ENCODE measurements at regions not wholly inside any gene's neighbourhood (a gene's known extent, or its start where the extent isn't known, plus 50 kb on each side); places are given as distances from the start of the nearest gene placed in this dataset.
A peak's percentile ranks its signal among the peaks of the same experiment; 100 is the strongest.

- TF ChIP-seq, protein P1, sequence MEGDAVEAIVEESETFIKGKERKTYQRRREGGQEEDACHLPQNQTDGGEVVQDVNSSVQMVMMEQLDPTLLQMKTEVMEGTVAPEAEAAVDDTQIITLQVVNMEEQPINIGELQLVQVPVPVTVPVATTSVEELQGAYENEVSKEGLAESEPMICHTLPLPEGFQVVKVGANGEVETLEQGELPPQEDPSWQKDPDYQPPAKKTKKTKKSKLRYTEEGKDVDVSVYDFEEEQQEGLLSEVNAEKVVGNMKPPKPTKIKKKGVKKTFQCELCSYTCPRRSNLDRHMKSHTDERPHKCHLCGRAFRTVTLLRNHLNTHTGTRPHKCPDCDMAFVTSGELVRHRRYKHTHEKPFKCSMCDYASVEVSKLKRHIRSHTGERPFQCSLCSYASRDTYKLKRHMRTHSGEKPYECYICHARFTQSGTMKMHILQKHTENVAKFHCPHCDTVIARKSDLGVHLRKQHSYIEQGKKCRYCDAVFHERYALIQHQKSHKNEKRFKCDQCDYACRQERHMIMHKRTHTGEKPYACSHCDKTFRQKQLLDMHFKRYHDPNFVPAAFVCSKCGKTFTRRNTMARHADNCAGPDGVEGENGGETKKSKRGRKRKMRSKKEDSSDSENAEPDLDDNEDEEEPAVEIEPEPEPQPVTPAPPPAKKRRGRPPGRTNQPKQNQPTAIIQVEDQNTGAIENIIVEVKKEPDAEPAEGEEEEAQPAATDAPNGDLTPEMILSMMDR (IDR thresholded peaks at IDR 0.05; ENCODE audit: unreplicated experiment), result no peak
- Mint-ChIP-seq H3K36me3 (ENCODE audit: insufficient read depth) (no peaks in the 10 kb centered on the region), H3K4me3 (ENCODE audit: low read depth) (no peak overlapping the region), H3K9me3 (ENCODE audit: low read depth) (peaks cover 26% of the 10 kb centered on the region), H3K27me3 (peaks cover 8% of the 10 kb centered on the region), H3K27ac (no peak overlapping the region), H3K4me1 (ENCODE audit: low read depth) (peaks cover 2% of the 10 kb centered on the region)
- no peak for DNase-seq (ENCODE audit: low spot score, unreplicated experiment)
Measured at GRCh38 chr3:53974324-53974723, 82.7 kb upstream of the SELENOK start.

DNA sequence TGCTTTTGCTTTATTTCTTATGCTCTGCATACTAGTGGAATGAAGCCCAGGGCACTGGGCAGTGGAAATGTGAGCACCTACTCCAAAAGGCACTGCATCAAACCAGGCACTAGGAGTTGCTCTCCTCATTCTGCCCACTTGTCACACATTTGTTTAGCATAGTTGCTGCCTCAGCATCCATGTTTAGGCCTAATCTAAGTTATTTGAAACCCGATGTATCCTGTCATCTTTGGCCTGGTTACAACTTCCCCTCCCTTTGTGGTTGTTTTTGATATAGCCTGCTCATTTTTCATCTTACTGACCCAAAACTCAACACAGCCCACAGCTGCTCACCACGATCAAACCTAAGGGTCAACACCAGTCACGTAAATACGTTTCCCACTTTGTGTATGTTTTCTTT, 82.2 kb upstream of the SELENOK start:
- TF ChIP-seq, protein P1 (IDR thresholded peaks at IDR 0.05; ENCODE audit: unreplicated experiment), result no peak
- Mint-ChIP-seq H3K36me3 (ENCODE audit: insufficient read depth) (no peaks in the 10 kb centered on the region), H3K4me1 (ENCODE audit: low read depth) (peaks cover 2% of the 10 kb centered on the region), H3K27me3 (peaks cover 8% of the 10 kb centered on the region), H3K9me3 (ENCODE audit: low read depth) (peaks cover 26% of the 10 kb centered on the region), H3K4me3 (ENCODE audit: low read depth) (no peak overlapping the region), H3K27ac (no peak overlapping the region)
- no peak for DNase-seq (ENCODE audit: low spot score, unreplicated experiment)

DNA sequence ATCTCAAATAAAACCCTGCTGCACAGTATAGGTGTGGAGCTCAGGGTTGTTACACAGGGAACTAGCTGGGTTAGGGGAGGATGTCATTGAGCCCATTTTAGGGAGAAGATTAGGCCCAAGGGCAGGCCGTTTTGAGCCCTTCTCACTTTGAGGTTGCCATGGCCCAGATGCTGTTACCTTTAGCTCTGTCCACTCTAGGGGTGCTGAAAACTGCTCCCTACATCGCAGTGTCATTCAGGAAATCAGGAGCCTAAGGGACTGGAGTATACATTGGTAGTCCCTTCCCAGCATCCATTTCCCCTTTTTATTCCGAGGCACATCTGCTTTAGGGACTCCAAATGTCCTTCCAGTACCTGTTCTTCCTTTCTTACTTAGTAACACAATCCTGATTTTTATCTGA, 79.0 kb upstream of the SELENOK start:
- H3K4me3 Mint-ChIP-seq (ENCODE audit: low read depth), result no peak overlapping the region
- H3K36me3 Mint-ChIP-seq (ENCODE audit: insufficient read depth), result no peaks in the 10 kb centered on the region
- DNase-seq (ENCODE audit: low spot score, unreplicated experiment), result peak; percentile 20
- peaks cover 2% of the 10 kb centered on the region for H3K27me3 Mint-ChIP-seq
- H3K9me3 Mint-ChIP-seq (ENCODE audit: low read depth), result peaks cover 25% of the 10 kb centered on the region
- TF ChIP-seq, protein P1 (IDR thresholded peaks at IDR 0.05; ENCODE audit: unreplicated experiment), result no peak
- H3K4me1 Mint-ChIP-seq (ENCODE audit: low read depth), result no peaks in the 10 kb centered on the region
- H3K27ac Mint-ChIP-seq, result no peak overlapping the region

DNA sequence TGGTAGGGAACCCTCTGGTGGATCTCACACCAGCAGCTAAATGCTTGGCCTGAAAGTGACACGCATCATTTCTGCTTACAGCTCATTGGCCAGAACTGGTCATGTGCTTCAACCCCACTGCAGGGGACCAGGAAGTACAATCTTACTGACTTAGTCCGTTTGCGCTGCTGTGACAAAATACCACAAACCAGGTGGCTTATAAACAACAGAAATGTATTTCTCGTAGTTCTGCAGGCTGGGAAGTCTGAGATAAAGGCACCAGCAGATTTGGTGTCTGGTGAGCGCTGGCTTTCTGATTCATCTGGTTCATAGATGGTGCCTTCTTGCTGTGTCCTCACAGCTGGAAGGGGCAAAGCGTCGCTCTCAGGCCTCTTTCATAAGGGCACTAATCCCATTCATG, 77.4 kb upstream of the SELENOK start:
- Mint-ChIP-seq H3K36me3 (ENCODE audit: insufficient read depth) (no peaks in the 10 kb centered on the region), H3K9me3 (ENCODE audit: low read depth) (peaks cover 22% of the 10 kb centered on the region), H3K4me1 (ENCODE audit: low read depth) (no peaks in the 10 kb centered on the region), H3K27ac (no peak overlapping the region), H3K27me3 (peaks cover 5% of the 10 kb centered on the region), H3K4me3 (ENCODE audit: low read depth) (no peak overlapping the region)
- TF ChIP-seq, protein P1 (IDR thresholded peaks at IDR 0.05; ENCODE audit: unreplicated experiment), result no peak
- DNase-seq (ENCODE audit: low spot score, unreplicated experiment), result no peak

DNA sequence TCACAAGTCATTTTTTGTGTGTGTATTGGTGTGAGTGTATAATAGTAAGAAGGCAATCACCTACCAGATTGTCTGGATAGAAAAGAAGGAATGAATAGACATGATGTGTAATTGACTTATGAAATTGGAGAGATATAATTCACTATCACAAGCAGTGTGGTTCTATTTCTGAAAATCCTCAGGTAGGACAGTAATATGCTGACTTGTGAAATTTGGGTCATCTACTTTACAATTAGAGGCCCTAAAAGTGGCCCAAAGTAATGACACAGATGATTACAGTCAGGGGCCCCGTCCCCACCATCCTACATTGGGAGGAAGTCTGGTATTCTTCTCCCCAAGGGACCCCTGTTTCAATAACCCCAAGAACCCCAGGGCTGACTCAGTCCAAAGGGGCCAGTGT, 73.6 kb upstream of the SELENOK start:
- TF ChIP-seq, protein P1 (IDR thresholded peaks at IDR 0.05; ENCODE audit: unreplicated experiment), result no peak
- no peak overlapping the region for H3K4me3 Mint-ChIP-seq (ENCODE audit: low read depth)
- no peaks in the 10 kb centered on the region for H3K36me3 Mint-ChIP-seq (ENCODE audit: insufficient read depth)
- no peak for DNase-seq (ENCODE audit: low spot score, unreplicated experiment)
- peaks cover 5% of the 10 kb centered on the region for H3K27me3 Mint-ChIP-seq
- H3K27ac Mint-ChIP-seq, result no peak overlapping the region
- no peaks in the 10 kb centered on the region for H3K4me1 Mint-ChIP-seq (ENCODE audit: low read depth)
- peaks cover 6% of the 10 kb centered on the region for H3K9me3 Mint-ChIP-seq (ENCODE audit: low read depth)
